ENCODE measurements at regions not wholly inside any gene's neighbourhood (a gene's known extent, or its start where the extent isn't known, plus 50 kb on each side); places are given as distances from the start of the nearest gene placed in this dataset.
"Not testable (repeated sequence)": the region's sequence is repeated elsewhere in the genome, so short reads cannot be mapped to it uniquely, and the experiment has no call there.

GRCh38 chr13:40047322-40047771, 391.9 kb downstream of the COG6 start:
- no peak for DNase-seq (ENCODE audit: low spot score)

DNA sequence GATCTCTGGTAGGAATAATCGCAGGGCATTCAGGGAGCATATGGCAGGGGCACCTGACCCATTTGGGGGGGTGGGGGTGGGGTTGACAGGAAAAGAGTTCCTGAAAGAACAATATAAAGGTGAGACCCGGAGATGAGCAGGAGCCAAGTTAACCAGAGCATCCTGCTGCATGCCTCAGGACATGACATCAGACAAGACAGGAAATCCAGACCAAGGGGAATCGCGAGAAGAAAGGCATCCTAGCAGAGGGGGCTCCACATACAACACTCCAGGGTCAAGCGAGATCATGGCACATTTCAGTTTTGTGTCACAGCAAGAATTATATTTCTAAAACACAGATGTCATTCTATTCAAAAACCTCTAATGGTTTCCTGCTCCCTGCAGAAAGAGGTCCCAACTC, 393.1 kb downstream of the COG6 start:
- no peak for DNase-seq (ENCODE audit: low spot score)

GRCh38 chr13:40052954-40053353, 397.5 kb downstream of the COG6 start:
- DNase-seq (ENCODE audit: low spot score): no peak

DNA sequence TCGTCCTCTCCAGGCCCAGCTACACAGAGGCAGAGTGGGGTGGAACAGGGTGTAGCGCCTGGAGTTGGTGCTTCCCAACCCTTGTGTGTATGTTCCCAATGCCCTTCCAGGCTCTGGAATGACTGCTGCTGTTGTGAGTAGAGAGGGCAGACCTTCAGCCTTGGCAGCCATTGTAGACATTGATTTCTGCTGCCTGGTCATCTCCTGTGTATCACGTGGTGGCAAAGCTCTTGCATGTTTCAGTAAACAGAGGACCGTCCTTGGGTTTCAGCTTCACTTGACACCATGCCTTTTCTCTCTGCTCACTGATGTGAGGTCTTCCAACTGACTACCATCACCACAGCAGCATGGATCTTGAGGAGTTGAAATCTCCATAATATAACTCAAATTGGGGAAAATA, 397.9 kb downstream of the COG6 start:
- no peak for DNase-seq (ENCODE audit: low spot score)

DNA sequence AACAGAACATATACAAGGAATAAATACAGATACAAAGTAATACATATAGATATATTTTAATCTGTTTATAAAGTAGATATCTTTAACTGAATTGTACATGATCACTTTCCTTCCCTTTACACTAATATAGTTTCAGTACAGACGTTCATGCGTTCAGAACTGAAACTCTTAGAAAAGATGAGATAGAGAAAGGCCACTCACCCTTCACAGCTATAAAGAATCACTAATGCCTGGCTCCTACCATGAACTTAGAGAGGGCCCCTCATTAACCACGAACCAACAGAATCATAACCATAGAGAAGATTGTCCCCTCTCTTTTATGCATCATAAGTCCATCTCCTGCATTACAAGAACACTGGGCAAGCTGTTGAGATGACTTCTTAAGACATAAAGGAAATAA, 399.0 kb downstream of the COG6 start:
- not testable (repeated sequence) for DNase-seq (ENCODE audit: low spot score)

DNA sequence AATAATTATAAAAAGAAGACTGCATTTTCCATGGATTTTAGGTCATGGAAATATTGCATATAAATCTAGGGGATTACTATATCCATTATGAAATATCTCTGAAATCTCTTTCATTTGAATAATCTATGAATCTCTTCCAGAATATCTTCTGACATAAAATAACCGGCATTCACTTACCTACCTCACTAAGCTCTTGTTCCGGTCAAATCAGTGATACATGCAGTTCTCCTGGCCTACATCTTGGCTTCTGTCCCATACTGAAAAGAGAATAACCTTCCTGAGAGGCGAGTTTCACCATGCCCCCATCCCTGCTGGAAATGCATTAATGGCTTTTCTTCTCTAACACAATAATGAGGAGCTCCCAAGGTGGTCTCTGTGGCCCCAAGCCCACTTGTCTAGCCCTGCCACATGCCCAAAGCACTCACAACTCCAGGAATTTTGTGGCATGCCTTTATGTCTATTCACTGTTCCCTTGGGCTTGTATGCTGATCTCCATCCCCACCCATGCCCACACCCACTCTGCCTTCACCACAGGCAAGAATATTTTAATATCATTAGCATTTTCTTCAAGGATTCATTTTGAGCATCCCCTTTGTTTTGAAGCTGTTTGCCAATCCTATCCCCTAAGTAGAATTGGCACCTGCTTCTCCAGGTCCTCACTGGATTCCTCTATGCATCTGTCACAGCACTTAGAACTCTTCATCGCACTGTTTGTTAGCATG, 401.6 kb downstream of the COG6 start:
- DNase-seq (ENCODE audit: low spot score): no peak

GRCh38 chr13:40058757-40059236, 403.3 kb downstream of the COG6 start:
- DNase-seq (ENCODE audit: low spot score): no peak

- no peak for DNase-seq (ENCODE audit: low spot score)
Measured at GRCh38 chr13:40059540-40060232, 404.2 kb downstream of the COG6 start.

DNA sequence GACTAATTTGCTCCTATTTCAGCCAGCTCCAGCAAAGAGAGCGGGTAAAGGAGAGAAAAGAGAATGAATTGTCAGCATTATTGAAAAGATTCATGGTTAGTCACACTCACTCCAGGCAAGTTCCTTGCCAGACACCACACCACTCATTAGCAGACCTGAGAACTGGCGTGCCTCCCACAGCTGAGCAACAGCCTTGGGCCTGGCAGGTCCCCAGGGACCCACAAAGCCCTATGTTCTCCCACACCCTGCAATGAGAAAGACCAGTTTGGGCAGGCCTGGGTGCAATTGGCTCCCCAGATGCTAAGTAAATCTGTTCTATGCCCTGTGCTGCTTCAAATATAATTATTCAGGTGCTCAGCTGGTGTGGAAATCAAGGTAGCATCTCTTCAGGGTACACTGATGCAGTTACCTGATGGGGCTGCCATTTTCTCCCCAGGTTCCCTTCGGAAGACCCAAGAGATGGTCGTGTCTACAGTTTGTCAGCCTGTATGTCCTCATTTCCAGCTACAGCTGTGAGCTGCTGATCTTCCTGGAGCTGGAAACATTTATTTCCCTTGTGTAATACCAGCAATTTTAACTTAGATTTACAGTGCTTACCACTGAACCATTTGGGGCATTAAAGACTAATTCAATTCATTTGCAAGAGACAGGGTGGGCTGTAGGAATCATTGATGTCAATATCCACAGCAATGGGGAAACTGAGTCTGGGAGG, 405.0 kb downstream of the COG6 start:
- no peak for DNase-seq (ENCODE audit: low spot score)

DNA sequence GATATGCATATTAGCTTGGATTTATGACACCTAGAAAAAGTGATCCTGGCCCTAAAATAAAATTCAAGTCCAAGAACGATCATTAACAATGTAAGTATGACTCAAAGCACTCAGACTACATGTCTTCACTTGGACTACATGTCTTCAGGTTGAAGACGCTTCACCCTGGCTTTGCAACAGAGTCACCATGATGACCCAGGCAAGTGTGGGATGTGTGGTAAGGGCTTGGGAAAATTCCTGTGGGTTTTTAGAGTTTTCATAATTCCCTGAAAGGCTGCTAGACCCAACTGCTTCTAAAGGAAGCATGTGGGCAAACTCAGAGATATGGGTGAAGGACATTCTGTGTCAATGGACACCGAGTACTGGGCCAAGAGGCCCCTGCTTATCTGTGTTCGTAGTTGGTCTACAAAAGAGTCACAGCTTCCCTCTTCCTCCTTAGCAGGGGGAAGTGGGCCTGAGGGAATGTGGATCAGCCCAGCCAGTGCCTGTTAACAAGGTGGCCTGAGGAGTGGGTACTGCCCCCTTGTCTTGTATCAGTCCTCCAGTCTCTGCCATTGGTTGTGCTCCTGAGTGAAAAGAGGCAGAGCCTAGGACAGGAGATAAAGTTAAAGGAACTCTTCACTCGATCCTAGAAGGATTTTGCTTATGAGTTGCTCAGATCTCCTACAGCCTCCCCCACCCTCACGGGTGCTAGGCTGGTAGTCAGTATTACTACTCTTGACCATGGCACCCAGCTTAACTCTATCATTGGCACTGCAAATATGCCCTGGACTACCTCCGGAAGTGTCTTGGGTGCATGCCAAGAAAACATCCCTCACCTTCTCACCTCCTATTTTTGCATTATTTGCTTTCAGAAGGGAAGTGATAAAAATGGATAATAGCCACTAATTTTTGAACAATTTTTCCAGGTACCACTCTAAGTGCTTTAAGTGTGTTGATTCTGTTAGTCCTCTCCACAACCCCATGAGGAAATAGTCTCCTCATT, 406.3 kb downstream of the COG6 start:
- no peak for DNase-seq (ENCODE audit: low spot score)

GRCh38 chr13:40063278-40063698, 407.8 kb downstream of the COG6 start:
- no peak for DNase-seq (ENCODE audit: low spot score)

GRCh38 chr13:40063703-40064102, 408.2 kb downstream of the COG6 start:
- DNase-seq (ENCODE audit: low spot score): no peak

DNA sequence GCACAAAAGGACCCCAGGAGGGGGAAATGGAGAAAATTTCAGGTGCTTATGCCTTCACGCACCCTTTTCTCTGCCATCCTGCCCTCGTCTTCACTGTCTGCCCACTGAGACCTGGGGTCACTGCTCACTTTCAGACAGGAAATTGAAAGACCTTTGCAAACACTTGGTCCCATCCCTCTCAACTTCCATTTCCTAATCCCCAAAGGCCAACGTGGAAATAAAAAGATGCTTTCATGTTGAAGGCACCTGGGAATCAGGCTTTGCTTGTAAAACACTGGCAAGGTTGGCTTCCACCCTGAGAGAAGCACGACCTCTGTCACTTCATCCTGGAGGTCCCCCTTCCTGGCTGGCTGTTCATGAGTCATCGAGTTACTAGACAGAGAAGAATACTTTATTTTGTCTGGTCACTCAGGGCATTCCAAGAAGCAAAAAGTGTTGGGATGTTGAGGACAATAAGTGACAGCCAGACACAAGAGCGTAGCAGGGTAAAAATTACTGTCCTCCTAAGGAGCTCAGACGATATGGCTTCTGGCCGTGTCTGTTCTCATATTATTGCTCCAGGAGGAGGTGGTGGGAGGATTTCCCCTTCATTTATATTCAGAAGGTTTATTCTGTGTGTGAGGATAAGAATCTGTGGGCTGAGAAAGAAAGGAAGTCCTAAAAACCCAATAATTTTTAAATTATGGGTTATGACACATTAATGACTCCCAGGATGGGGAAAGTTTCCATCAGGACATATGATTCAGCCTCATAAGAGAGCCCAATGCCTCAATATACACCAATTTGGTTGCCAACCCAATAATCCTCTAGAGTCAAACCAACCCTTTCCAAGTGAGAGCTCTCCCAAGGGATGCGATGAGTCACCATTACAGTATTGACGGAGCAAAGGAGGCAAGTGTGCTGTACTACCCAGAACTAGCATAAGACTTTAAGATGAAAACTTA, 409.0 kb downstream of the COG6 start:
- DNase-seq (ENCODE audit: low spot score): peak; percentile 15

DNA sequence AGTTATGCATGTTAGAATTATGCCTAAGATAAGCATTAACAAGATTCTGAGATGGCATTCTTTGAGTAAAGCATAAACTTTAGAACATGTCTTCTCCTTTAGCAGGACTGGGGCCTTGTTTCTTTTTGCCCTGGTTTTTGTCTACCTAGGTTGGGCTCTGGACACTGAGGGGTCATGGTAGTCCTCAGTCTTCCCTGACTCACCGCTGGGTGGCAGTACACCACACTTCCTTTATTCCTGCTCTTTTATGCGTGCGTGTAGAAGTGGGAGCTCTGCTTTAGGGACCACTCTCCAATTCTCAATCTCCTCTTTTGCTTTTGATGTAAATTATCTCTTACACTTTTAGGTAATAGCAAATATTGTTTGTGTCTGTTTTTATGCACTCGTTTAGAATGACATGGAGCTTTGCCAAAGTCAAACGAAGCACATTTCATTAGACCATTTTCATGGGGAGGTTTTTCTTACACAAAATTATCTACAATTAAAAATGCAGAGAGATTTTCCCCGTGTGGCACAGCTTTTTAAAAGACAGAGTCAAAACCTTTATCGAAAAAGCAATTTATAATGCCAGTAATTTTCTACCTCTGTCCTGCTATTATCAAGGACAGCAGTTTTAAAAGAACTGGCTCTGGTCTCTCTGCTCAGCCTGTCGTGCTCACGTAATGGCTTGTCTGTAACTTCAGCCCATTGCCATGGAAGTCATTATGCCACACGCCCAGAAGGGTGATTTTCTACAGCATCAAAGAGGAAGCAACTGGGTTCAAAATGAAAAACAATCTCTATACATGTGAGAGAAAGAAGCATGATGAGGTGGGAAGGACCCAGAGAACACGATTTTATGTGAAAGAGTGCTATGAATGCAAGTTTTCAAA, 413.9 kb downstream of the COG6 start:
- DNase-seq (ENCODE audit: low spot score): peak; percentile 67

GRCh38 chr13:40070357-40070756, 414.9 kb downstream of the COG6 start:
- DNase-seq (ENCODE audit: low spot score): no peak

- DNase-seq (ENCODE audit: low spot score): no peak
Measured at GRCh38 chr13:40072663-40073120, 417.2 kb downstream of the COG6 start.

- no peak for DNase-seq (ENCODE audit: low spot score)
Measured at GRCh38 chr13:40074338-40074737, 418.9 kb downstream of the COG6 start.

- no peak for DNase-seq (ENCODE audit: low spot score)
Measured at GRCh38 chr13:40075281-40075680, 419.8 kb downstream of the COG6 start.

- no peak for DNase-seq (ENCODE audit: low spot score)
Measured at GRCh38 chr13:40076765-40077362, 421.4 kb downstream of the COG6 start.
